Retinal pigment epithelial cell (primary cell): ENCODE measurements at regions not wholly inside any gene's neighbourhood (a gene's known extent, or its start where the extent isn't known, plus 50 kb on each side); places are given as distances from the start of the nearest gene placed in this dataset.

Experiments
- DNase-seq: peaks from one replicate; pipeline ENCODE4 v3.0.0-alpha.2; 2010; ENCODE audit warnings: low read depth
- H3K4me3 ChIP-seq: 2 replicates; pipeline ENCODE4 v1.5.1; 2011; ENCODE audit warnings: mild to moderate bottlenecking, low read length, control low read depth, moderate library complexity
- TF ChIP-seq, protein P1 (sequence below): conservative IDR thresholded peaks from 2 replicates; pipeline ENCODE4 v1.5.1; 2011; ENCODE audit warnings: low read depth, low read length, control low read depth, inconsistent platforms

DNA sequence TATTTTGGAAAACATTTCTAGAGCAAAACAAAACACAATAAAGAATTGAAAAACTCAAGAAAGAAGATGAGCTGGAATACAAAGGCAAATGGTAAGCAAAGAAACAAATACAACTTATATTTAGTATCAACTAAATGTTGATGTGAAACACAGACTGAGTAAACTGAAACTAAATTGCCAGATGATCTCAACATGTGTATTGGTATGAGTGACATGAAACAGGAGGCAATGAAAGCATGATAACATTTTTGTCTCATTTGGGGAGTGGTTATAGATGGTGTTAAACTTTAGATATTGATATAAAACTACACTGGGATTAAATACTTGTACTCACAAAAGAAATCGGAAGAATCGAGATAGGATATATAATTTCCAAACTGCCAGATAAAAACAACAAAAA is 805.6 kb upstream of the CXADR start:
- H3K4me3 ChIP-seq = no peak overlapping the region
- DNase-seq = no peak
- TF ChIP-seq, protein P1, sequence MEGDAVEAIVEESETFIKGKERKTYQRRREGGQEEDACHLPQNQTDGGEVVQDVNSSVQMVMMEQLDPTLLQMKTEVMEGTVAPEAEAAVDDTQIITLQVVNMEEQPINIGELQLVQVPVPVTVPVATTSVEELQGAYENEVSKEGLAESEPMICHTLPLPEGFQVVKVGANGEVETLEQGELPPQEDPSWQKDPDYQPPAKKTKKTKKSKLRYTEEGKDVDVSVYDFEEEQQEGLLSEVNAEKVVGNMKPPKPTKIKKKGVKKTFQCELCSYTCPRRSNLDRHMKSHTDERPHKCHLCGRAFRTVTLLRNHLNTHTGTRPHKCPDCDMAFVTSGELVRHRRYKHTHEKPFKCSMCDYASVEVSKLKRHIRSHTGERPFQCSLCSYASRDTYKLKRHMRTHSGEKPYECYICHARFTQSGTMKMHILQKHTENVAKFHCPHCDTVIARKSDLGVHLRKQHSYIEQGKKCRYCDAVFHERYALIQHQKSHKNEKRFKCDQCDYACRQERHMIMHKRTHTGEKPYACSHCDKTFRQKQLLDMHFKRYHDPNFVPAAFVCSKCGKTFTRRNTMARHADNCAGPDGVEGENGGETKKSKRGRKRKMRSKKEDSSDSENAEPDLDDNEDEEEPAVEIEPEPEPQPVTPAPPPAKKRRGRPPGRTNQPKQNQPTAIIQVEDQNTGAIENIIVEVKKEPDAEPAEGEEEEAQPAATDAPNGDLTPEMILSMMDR = no peak

DNA sequence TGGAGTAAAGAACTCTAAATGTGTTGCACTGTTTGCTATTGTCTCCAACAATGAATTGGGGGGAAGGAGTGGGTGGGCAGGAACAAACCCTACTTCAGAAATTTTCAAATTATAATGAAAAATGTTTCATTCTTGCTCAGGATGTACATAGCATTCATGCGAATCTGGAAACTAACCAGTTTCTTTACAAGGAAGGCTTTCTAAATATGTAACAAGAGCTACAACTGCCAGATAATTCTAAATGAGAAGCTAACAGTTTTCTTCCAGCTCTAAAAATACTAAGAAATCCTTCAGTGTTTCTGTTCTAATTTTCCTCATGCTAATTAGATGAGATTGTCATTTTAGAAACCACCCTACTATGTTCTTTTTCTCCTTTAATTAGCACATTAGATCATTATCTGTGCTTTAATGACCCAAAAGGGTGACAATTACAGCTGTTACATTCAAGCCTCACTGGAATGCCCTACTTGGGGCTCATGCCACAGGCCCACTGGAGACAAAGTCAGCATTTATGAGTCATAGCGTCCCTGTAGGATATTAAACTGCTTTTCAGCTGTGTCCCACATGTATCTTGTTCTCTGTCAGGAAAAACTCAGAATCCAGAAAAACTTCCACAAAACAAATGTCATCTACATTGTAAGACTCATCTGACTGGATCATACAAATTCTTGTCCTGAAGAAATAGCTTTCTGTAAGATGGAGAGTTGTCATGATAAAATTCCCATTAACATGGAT is 804.6 kb upstream of the CXADR start:
- no peak for DNase-seq
- H3K4me3 ChIP-seq = no peak overlapping the region
- TF ChIP-seq, protein P1 = no peak

DNA sequence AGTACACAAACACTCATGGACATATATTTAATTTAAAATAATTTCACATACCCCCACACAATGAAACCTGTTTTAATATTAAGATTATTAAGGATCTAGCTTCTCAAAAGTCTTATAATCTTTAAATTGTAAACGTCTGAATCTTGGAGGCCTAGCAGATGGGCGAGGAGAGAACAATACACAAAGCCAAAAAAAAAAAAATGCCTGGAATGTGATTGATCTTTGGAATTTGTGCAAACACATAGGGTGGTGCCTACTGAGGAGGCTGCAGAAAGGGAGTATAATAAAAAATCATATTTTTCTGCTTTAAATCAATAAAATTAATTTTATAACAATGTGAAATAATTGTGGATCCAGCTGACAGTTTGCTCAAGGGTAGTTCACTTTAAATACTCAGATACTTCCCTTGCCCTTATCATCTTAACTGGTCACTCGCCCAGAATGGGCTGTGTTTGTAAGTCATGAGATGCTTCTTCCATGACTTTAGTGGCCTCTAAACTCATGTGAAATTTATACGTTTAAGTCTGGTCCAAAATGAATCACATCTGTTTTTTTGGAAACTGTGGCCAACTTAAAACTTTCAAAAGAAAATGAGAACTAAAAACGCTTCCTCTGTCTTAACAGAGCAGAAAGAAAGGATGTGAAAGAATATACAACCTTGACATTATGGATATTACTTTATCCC is 802.8 kb upstream of the CXADR start:
- no peak for DNase-seq

DNA sequence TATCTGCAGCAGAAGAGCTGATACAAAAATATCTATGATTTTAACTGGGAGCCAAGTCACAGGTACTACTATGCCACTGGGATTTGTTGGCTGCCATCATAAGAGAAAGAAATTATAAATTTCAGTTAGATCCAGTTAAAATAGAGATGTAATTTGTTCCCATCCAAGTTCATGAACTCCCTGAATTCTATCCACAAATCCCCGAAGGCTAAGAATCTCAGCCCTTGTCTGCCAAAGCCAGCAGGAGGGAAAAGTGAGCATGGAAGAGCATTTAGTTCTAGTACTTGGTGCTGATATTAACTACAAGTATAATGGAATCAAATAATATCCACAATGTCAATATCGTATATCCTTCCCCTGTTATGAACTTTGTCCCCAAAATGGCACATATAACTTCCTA is 801.1 kb upstream of the CXADR start:
- no peak for DNase-seq
- no peak overlapping the region for H3K4me3 ChIP-seq
- TF ChIP-seq, protein P1 = no peak

More for the DNA sequence above, 802.8 kb upstream of the CXADR start:
- TF ChIP-seq, protein P1 = no peak
- no peak overlapping the region for H3K4me3 ChIP-seq

DNA sequence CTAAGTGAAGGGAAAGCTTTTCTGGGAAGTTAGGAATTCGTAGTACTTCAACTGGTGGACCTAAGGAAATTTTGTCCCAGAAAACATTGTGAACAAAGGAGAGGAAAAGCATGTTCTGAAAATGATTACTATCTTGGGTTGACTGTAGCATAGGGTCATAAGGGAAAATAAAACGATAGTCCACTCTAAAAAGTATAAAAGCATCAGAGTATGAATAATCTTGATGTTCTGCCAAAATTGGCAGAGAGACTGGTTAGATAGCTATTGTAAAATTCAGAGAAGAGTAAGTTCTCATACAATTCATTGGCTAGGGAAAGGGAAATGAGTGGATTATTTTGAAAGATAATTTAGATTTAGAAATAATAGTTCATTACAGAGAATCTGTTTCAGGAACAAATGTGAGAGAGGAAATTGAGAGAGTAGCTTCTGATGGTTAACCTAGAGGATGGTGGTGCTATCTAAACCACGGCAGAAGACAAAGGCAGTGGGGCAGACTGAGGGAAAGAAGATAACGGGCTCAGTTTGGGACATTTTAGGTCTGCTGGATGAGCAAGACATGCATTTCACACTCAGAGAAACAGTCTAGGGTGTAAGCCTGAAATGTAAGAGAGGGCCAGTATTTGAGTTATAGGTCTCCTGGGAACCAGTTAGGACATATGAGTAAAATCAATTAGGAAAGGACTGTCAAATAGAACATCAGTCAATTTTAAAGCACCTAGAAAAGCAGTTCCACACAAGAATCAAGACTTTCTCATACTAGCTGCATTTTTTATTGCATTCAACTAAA is 799.3 kb upstream of the CXADR start:
- no peak for DNase-seq
- no peak overlapping the region for H3K4me3 ChIP-seq
- TF ChIP-seq, protein P1 = no peak

DNA sequence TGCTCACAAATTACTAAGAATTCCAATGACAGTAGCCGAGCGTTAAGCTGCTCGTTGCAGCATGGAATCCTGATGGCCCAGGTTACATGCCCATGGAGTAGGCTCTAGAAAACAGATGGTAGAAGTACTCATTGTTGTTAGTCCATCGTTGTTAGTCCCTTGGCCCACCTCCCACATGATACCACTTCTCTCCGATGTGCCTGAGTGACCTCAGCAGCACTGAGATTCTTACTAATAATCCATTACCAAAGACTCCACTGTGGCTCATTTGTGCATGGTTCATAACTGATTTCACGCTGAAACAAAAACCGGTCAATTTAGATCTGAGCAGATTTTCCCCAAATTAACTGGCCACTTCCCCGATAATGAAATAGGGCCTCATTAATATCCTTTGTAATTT is 772.3 kb upstream of the CXADR start:
- TF ChIP-seq, protein P1 = no peak
- H3K4me3 ChIP-seq = no peak overlapping the region
- no peak for DNase-seq
